Fibroblast of the aortic adventitia (primary cell): ENCODE measurements at regions not wholly inside any gene's neighbourhood (a gene's known extent, or its start where the extent isn't known, plus 50 kb on each side); places are given as distances from the start of the nearest gene placed in this dataset.

ENCODE experiments used
- DNase-seq: peaks from one replicate; pipeline ENCODE4 v3.0.0-alpha.2; 2010; ENCODE audit warnings: low read depth
- H3K4me3 ChIP-seq: 2 replicates; pipeline ENCODE4 v1.5.1; 2011; ENCODE audit warnings: low read depth, mild to moderate bottlenecking, control low read depth, low read length, moderate library complexity
- CTCF ChIP-seq: IDR thresholded peaks from 2 replicates; pipeline ENCODE4 v1.5.1; 2011; ENCODE audit warnings: mild to moderate bottlenecking, low read length, control low read depth, inconsistent platforms; ENCODE audit not compliant: insufficient read depth

DNA sequence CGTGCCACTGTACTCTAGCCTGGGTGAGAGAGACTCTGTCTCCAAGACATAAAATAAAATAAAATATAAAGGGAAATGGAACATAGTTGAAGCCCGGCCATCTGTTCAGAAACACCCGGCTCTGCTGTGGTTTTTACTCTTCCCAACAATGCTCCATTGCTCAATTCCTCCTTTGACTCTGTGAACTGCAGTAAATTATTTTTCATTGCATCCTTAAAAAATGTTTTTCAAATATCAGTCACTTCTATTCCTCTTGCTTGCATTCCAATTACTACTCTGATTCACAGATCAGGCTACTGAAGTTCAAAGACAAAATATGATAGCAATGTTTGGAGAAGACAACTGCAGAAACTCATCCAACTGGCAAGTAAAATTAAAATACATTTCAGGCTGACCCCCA lies 983.0 kb downstream of the SORCS1 start:
- no peak for TF ChIP-seq CTCF
- peak; percentile 12 for DNase-seq
- no peak overlapping the region for H3K4me3 ChIP-seq

- no peak for TF ChIP-seq CTCF
- H3K4me3 ChIP-seq = no peak overlapping the region
- DNase-seq = no peak
These were observed 985.1 kb downstream of the SORCS1 start for GRCh38 chr10:106179430-106179829.

- DNase-seq = peak; percentile 29
- peak; percentile 40 for TF ChIP-seq CTCF
- no peak overlapping the region for H3K4me3 ChIP-seq
These were observed 988.6 kb downstream of the SORCS1 start for GRCh38 chr10:106175760-106176377.

- DNase-seq = no peak
- no peak overlapping the region for H3K4me3 ChIP-seq
- TF ChIP-seq CTCF = no peak
These were observed 990.7 kb downstream of the SORCS1 start for GRCh38 chr10:106173838-106174237.

GRCh38 chr10:106169241-106169640 lies 995.3 kb downstream of the SORCS1 start:
- TF ChIP-seq CTCF = no peak
- no peak for DNase-seq
- no peak overlapping the region for H3K4me3 ChIP-seq

DNA sequence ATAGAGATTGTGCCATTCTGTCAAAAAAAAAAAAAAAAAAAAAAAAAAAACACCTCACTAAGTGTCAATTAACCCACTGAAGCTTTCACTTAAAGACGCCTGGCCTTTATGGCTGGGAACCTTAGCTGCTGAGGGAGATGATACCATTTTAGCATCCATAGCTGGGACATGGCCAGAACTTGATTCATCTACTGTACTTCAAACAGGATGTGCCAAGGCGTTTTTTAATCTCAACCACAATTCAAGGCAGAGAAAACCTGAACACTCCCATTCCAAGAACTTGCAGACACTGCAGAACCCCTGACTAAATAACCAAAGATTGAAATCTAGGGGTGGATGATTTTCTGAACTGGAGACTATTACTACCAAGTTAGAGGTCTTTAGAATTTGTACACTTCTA lies 996.6 kb downstream of the SORCS1 start:
- TF ChIP-seq CTCF = no peak
- no peak for DNase-seq
- H3K4me3 ChIP-seq = no peak overlapping the region

DNA sequence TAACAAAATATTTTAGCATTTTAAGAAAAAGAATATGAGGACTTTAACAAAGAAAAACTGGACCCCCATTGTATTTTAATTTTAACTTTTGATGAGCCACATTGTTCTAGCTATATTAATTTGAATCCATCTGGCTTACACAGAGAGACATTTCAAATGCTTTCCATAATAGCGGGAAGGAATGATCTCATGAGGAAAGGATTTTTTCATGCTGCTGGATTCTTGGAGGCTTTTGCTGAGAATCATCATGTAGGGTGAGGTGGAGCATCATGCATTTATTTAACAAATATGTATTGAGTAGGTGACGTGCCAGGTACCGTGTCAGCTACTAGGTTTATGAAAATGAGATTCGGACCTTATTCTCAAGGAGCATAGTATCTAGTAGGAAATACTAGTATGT lies 1006.3 kb downstream of the SORCS1 start:
- no peak for DNase-seq
- H3K4me3 ChIP-seq = no peak overlapping the region
- no peak for TF ChIP-seq CTCF
